ENCODE measurements at regions not wholly inside any gene's neighbourhood (a gene's known extent, or its start where the extent isn't known, plus 50 kb on each side); places are given as distances from the start of the nearest gene placed in this dataset.

- WGBS (ENCODE audit: low lambda C conversion rate): 0% methylated on average over 2 of the region's 2 CpGs
- CTCF ChIA-PET (ENCODE audit: low intra/inter-chr PET ratio, low total read pairs): no interaction called here
- TF ChIP-seq ZNF484 (CRISPR knock-in tag; IDR thresholded peaks at IDR 0.05; ENCODE audit: borderline replicate concordance, low read depth) (no peak), ZNF652 (CRISPR knock-in tag; IDR thresholded peaks at IDR 0.05; ENCODE audit: borderline replicate concordance, low read depth) (peak; percentile 39; the same call in 1 of the 2 replicates), NFKBIZ (CRISPR knock-in tag; IDR thresholded peaks at IDR 0.05) (no peak)
- TF ChIP-seq, protein P1, sequence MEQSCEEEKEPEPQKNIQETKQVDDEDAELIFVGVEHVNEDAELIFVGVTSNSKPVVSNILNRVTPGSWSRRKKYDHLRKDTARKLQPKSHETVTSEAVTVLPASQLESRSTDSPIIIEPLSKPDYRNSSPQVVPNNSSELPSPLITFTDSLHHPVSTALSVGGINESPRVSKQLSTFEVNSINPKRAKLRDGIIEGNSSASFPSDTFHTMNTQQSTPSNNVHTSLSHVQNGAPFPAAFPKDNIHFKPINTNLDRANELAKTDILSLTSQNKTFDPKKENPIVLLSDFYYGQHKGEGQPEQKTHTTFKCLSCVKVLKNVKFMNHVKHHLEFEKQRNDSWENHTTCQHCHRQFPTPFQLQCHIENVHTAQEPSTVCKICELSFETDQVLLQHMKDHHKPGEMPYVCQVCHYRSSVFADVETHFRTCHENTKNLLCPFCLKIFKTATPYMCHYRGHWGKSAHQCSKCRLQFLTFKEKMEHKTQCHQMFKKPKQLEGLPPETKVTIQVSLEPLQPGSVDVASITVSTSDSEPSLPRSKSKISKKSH (CRISPR knock-in tag; IDR thresholded peaks at IDR 0.05; ENCODE audit: borderline replicate concordance): no peak
- in situ Hi-C loops (cut with HindIII; ENCODE audit: extremely low pct_ligation_motif_present, low pct_unique_long_range_greater_than_20kb): loop anchor here (10.0 kb wide), 1 partner anchor 295 kb away; the partner anchor contains the start of gene STXBP5
- Histone ChIP-seq H3K4me3 (replicated peaks in 1 of 3; ENCODE audit: insufficient read depth in 1 of 3, low read depth in 2 of 3, low read length in 3 of 3) (no peak overlapping the region), H3K79me2 (ENCODE audit: insufficient read depth, low read length) (no peaks in the 10 kb centered on the region), H3K4me1 (ENCODE audit: insufficient read depth, low read length) (peaks cover 13% of the 10 kb centered on the region), H4K20me1 (ENCODE audit: insufficient read depth, low read length) (no peaks in the 10 kb centered on the region), H3K36me3 (replicated peaks in 1 of 2; ENCODE audit: control insufficient read depth in 1 of 2, insufficient read depth in 2 of 2, low read length in 2 of 2) (no peaks in the 10 kb centered on the region), H2AFZ (ENCODE audit: low read length) (no peak overlapping the region), H3K27ac (ENCODE audit: extremely low read length, insufficient read depth, low read length) (no peak overlapping the region), H3K27me3 (ENCODE audit: control insufficient read depth in 1 of 2, insufficient read depth in 2 of 2, low read length in 2 of 2) (no peaks in the 10 kb centered on the region; a peak in 1 of 5 replicates), H3K9ac (ENCODE audit: insufficient read depth, low read depth, low read length) (no peak overlapping the region), H3K4me2 (ENCODE audit: low read depth, low read length) (no peak overlapping the region), H3K9me3 (ENCODE audit: low read length) (no peaks in the 10 kb centered on the region)
- POLR2A ChIA-PET: no interaction called here
- ATAC-seq (no peak), DNase-seq (ENCODE audit: low spot score) (no peak), FAIRE-seq (peak; percentile 28)
- BruUV-seq (replicated peaks): no TSS peak
- intact Hi-C loops (cut with micrococcal nuclease; ENCODE audit: unreplicated experiment): no loop called here
These were observed 294.8 kb upstream of the STXBP5 start for GRCh38 chr6:146909376-146909775.

GRCh38 chr6:146909886-146910285, 294.3 kb upstream of the STXBP5 start:
- CTCF ChIA-PET (ENCODE audit: low intra/inter-chr PET ratio, low total read pairs): no interaction called here
- no peaks in the 10 kb centered on the region for H3K79me2 ChIP-seq (ENCODE audit: insufficient read depth, low read length)
- peaks cover 13% of the 10 kb centered on the region for H3K4me1 ChIP-seq (ENCODE audit: insufficient read depth, low read length)
- TF ChIP-seq RELA (CRISPR knock-in tag; IDR thresholded peaks at IDR 0.05): no peak
- ATAC-seq (no peak), DNase-seq (ENCODE audit: low spot score) (no peak), FAIRE-seq (no peak)
- H3K36me3 ChIP-seq (replicated peaks in 1 of 2; ENCODE audit: control insufficient read depth in 1 of 2, insufficient read depth in 2 of 2, low read length in 2 of 2): no peaks in the 10 kb centered on the region
- intact Hi-C loops (cut with micrococcal nuclease; ENCODE audit: unreplicated experiment) (no loop called here), in situ Hi-C loops (cut with HindIII; ENCODE audit: extremely low pct_ligation_motif_present, low pct_unique_long_range_greater_than_20kb) (loop anchor here (10.0 kb wide), 1 partner anchor 295 kb away; the partner anchor contains the start of gene STXBP5)
- no peak overlapping the region for H3K9ac ChIP-seq (ENCODE audit: insufficient read depth, low read depth, low read length)
- BruUV-seq (replicated peaks): no TSS peak
- H4K20me1 ChIP-seq (ENCODE audit: insufficient read depth, low read length): no peaks in the 10 kb centered on the region
- WGBS (ENCODE audit: low lambda C conversion rate): 6% methylated on average over 2 of the region's 2 CpGs
- H3K27me3 ChIP-seq (ENCODE audit: control insufficient read depth in 1 of 2, insufficient read depth in 2 of 2, low read length in 2 of 2): no peaks in the 10 kb centered on the region; a peak in 1 of 5 replicates
- no peak overlapping the region for H3K27ac ChIP-seq (ENCODE audit: extremely low read length, insufficient read depth, low read length)
- H3K4me2 ChIP-seq (ENCODE audit: low read depth, low read length): no peak overlapping the region
- H3K9me3 ChIP-seq (ENCODE audit: low read length): no peaks in the 10 kb centered on the region
- no peak overlapping the region for H3K4me3 ChIP-seq (replicated peaks in 1 of 3; ENCODE audit: insufficient read depth in 1 of 3, low read depth in 2 of 3, low read length in 3 of 3)
- POLR2A ChIA-PET: no interaction called here
- no peak overlapping the region for H2AFZ ChIP-seq (ENCODE audit: low read length)
